H9 (cell line): ENCODE measurements at regions not wholly inside any gene's neighbourhood (a gene's known extent, or its start where the extent isn't known, plus 50 kb on each side); places are given as distances from the start of the nearest gene placed in this dataset.

Source experiments
- DNase-seq: peaks from one replicate; pipeline ENCODE4 v3.0.0-alpha.2; 2017
- H2AFZ ChIP-seq: one replicate; pipeline ENCODE4 v1.6.1; 2013; ENCODE audit warnings: mild to moderate bottlenecking, low read length, control low read depth, moderate library complexity
- H2AK5ac ChIP-seq: 2 replicates; pipeline ENCODE4 v1.6.1; 2013; ENCODE audit warnings: low read length, control low read depth, mixed read lengths; ENCODE audit not compliant: insufficient read length
- H2BK120ac ChIP-seq: one replicate; pipeline ENCODE4 v1.6.1; 2013; ENCODE audit warnings: low read depth, mild to moderate bottlenecking, low read length, control low read depth, inconsistent platforms; ENCODE audit not compliant: poor library complexity, severe bottlenecking
- H2BK12ac ChIP-seq: 2 replicates; pipeline ENCODE4 v1.6.1; 2013; ENCODE audit warnings: low read length, control low read depth, mixed read lengths, low read depth; ENCODE audit not compliant: insufficient read length
- H2BK15ac ChIP-seq: 2 replicates; pipeline ENCODE4 v1.6.1; 2013; ENCODE audit warnings: low read depth, low read length, control low read depth
- H2BK20ac ChIP-seq: one replicate; pipeline ENCODE4 v1.6.1; 2013; ENCODE audit warnings: low read depth, mild to moderate bottlenecking, low read length, control low read depth, inconsistent platforms; ENCODE audit not compliant: poor library complexity, severe bottlenecking
- H2BK5ac ChIP-seq: 2 replicates; pipeline ENCODE4 v1.6.1; 2013; ENCODE audit warnings: low read length, control low read depth, mixed read lengths; ENCODE audit not compliant: insufficient read length
- H3K14ac ChIP-seq: 2 replicates; pipeline ENCODE4 v1.6.1; 2013; ENCODE audit warnings: low read length, control low read depth; ENCODE audit not compliant: insufficient read depth
- H3K18ac ChIP-seq: 2 replicates; pipeline ENCODE4 v1.6.1; 2013; ENCODE audit warnings: low read depth, mild to moderate bottlenecking, mixed read lengths, low read length, control low read depth; ENCODE audit not compliant: insufficient read length
- H3K23ac ChIP-seq: 2 replicates; pipeline ENCODE4 v1.6.1; 2013; ENCODE audit warnings: low read length, control low read depth, mixed read lengths, low read depth; ENCODE audit not compliant: insufficient read length
- H3K23me2 ChIP-seq: 2 replicates; pipeline ENCODE4 v1.6.1; 2013; ENCODE audit warnings: low read depth, mild to moderate bottlenecking, mixed read lengths, low read length, control low read depth; ENCODE audit not compliant: insufficient read length, poor library complexity, severe bottlenecking
- H3K27ac ChIP-seq: 2 replicates; pipeline ENCODE4 v1.5.1; 2013; ENCODE audit warnings: low read length, control low read depth, mixed read lengths, low read depth; ENCODE audit not compliant: insufficient read length
- H3K27me3 ChIP-seq: 2 replicates; pipeline ENCODE4 v1.6.1; 2013; ENCODE audit warnings: low read length, control low read depth, inconsistent platforms; ENCODE audit not compliant: insufficient read depth
- H3K4ac ChIP-seq: 2 replicates; pipeline ENCODE4 v1.6.1; 2013; ENCODE audit warnings: low read depth, mild to moderate bottlenecking, control low read depth, inconsistent platforms, low read length, moderate library complexity
- H3K4me1 ChIP-seq: 2 replicates; pipeline ENCODE4 v1.6.1; 2013; ENCODE audit warnings: low read length, control low read depth, inconsistent platforms; ENCODE audit not compliant: insufficient read depth
- H3K4me2 ChIP-seq: 2 replicates; pipeline ENCODE4 v1.6.1; 2013; ENCODE audit warnings: low read length, control low read depth, mixed read lengths; ENCODE audit not compliant: insufficient read length, insufficient read depth
- H3K56ac ChIP-seq: 2 replicates; pipeline ENCODE4 v1.6.1; 2013; ENCODE audit warnings: low read depth, mild to moderate bottlenecking, mixed read lengths, low read length, control low read depth; ENCODE audit not compliant: insufficient read length
- H3K79me1 ChIP-seq: 2 replicates; pipeline ENCODE4 v1.6.1; 2013; ENCODE audit warnings: low read depth, mild to moderate bottlenecking, moderate library complexity, low read length, control low read depth, inconsistent platforms; ENCODE audit not compliant: insufficient read depth, poor library complexity, severe bottlenecking
- H3K79me2 ChIP-seq: 2 replicates; pipeline ENCODE4 v1.6.1; 2013; ENCODE audit warnings: low read length, control low read depth, inconsistent platforms; ENCODE audit not compliant: insufficient read depth
- H3K9ac ChIP-seq: 2 replicates; pipeline ENCODE4 v1.6.1; 2013; ENCODE audit warnings: low read length, control low read depth, mixed read lengths; ENCODE audit not compliant: insufficient read length; ENCODE audit errors: extremely low read depth
- H3K9me3 ChIP-seq: one replicate; pipeline ENCODE4 v1.6.1; 2013; ENCODE audit warnings: low read depth, low read length, inconsistent platforms; ENCODE audit not compliant: control insufficient read depth
- H3T11ph ChIP-seq: one replicate; pipeline ENCODE4 v1.6.1; 2013; ENCODE audit warnings: mild to moderate bottlenecking, low read length, control low read depth, inconsistent platforms
- H4K20me1 ChIP-seq: one replicate; pipeline ENCODE4 v1.6.1; 2013; ENCODE audit not compliant: control insufficient read depth, insufficient read length, insufficient read depth
- H4K5ac ChIP-seq: 2 replicates; pipeline ENCODE4 v1.6.1; 2013; ENCODE audit warnings: low read depth, mild to moderate bottlenecking, mixed read lengths, low read length, control low read depth; ENCODE audit not compliant: insufficient read length
- H4K8ac ChIP-seq: replicated peaks from 2 replicates; pipeline ENCODE4 v1.6.1; 2013; ENCODE audit warnings: low read length, control low read depth, mixed read lengths, low read depth; ENCODE audit not compliant: insufficient read length
- H4K91ac ChIP-seq: 2 replicates; pipeline ENCODE4 v1.6.1; 2013; ENCODE audit warnings: low read depth, mild to moderate bottlenecking, moderate library complexity, mixed read lengths, low read length, control low read depth; ENCODE audit not compliant: insufficient read length
- H3K27ac Mint-ChIP-seq, 3 experiments: 2 replicates in 2 of 3; 3 replicates in 1 of 3; pipeline ENCODE4 v1.8.0; 2020 to 2021; ENCODE audit warnings: mixed read lengths in 3 of 3, mild to moderate bottlenecking in 1 of 3, moderate library complexity in 1 of 3
- H3K27me3 Mint-ChIP-seq: 2 replicates; pipeline ENCODE4 v1.8.0; 2021; ENCODE audit warnings: low read depth, mild to moderate bottlenecking, moderate library complexity, mixed read lengths
- H3K36me3 Mint-ChIP-seq, 3 experiments: 2 replicates in 2 of 3; 3 replicates in 1 of 3; pipeline ENCODE4 v1.8.0; 2020 to 2021; ENCODE audit warnings: low read depth in 3 of 3, mixed read lengths in 3 of 3; ENCODE audit not compliant: insufficient read depth in 1 of 3
- H3K4me1 Mint-ChIP-seq, 2 experiments: 2 replicates each; pipeline ENCODE4 v1.8.0; 2020; ENCODE audit warnings: mixed read lengths in 2 of 2
- H3K4me3 Mint-ChIP-seq, 2 experiments: 2 replicates in 1 of 2; 3 replicates in 1 of 2; pipeline ENCODE4 v1.8.0; 2020 to 2021; ENCODE audit warnings: mild to moderate bottlenecking in 2 of 2, mixed read lengths in 2 of 2, moderate library complexity in 1 of 2
- H3K9me3 Mint-ChIP-seq, 2 experiments: 2 replicates in 1 of 2; 3 replicates in 1 of 2; pipeline ENCODE4 v1.8.0; 2020; ENCODE audit warnings: mild to moderate bottlenecking in 2 of 2, mixed read lengths in 2 of 2, moderate library complexity in 1 of 2
- WGBS: extraction: QIAGEN DNeasy Blood & Tissue Kit; methylation state at CpG from one replicate; pipeline ENCODE4 v1.1.7; 2013; ENCODE audit warnings: missing lambda C conversion rate, low lambda C conversion rate, mixed read lengths; ENCODE audit not compliant: insufficient read length; ENCODE audit errors: extremely low coverage; 5-methylcytosine and 5-hydroxymethylcytosine counted together
- TF ChIP-seq, protein P1 (sequence below): fragments of 200-600 bp; sonication (generic); conservative IDR thresholded peaks from 3 replicates; pipeline ENCODE4 v1.8.0; 2021; ENCODE audit warnings: antibody characterized with exemption, mild to moderate bottlenecking

DNA sequence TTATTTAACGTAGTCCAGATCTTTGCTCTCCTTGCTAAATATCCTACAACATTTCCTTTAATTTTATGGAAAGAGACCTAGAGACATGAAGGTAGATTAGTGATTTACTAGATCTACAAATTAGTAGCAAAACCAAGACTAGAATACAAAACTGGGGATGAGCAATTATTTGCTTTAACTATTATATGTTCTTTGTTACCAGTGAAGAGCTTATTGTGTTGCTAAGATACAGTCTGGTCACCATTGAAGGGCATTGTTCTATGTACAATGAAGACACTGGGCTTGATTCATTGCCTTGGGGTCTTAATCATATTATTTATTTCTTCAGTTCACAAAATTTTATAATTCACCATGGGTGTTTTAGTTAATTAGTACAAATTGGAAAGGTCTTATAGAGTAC lies 88.3 kb downstream of the S1PR1 start:
- H3K23me2 ChIP-seq = no peaks in the 10 kb centered on the region
- H3K4me1 ChIP-seq = no peaks in the 10 kb centered on the region; the same call in 1 of the 2 replicates
- no peak overlapping the region for H2BK12ac ChIP-seq
- H3K4me2 ChIP-seq = no peak overlapping the region
- H2BK120ac ChIP-seq = no peak overlapping the region
- no peak overlapping the region for H2BK20ac ChIP-seq
- H3K27me3 ChIP-seq = no peaks in the 10 kb centered on the region
- H3K79me1 ChIP-seq = no peaks in the 10 kb centered on the region
- no peak overlapping the region for H2AK5ac ChIP-seq
- WGBS = no CpG with 5 or more reads among the region's 1 CpG
- no peak overlapping the region for H4K91ac ChIP-seq
- no peak overlapping the region for H2BK5ac ChIP-seq
- H2BK15ac ChIP-seq = no peak overlapping the region
- no peaks in the 10 kb centered on the region for H3K36me3 Mint-ChIP-seq
- H3K79me2 ChIP-seq = no peaks in the 10 kb centered on the region
- H3K14ac ChIP-seq = no peak overlapping the region
- no peak overlapping the region for H3K27ac ChIP-seq
- H3K23ac ChIP-seq = no peak overlapping the region
- no peaks in the 10 kb centered on the region for H3K27me3 Mint-ChIP-seq
- no peaks in the 10 kb centered on the region for H3K9me3 Mint-ChIP-seq
- 0 out of 7 replicates have a peak overlapping the region, but pooled peaks of 1 of the 3 experiments have one; percentile 14 for H3K27ac Mint-ChIP-seq
- peaks cover 8 to 10% of the 10 kb centered on the region in 2 experiments; a peak in 3 of 4 replicates for H3K4me1 Mint-ChIP-seq
- H3T11ph ChIP-seq = no peak overlapping the region
- no peaks in the 10 kb centered on the region for H4K20me1 ChIP-seq
- no peak overlapping the region for H4K5ac ChIP-seq
- H3K18ac ChIP-seq = no peak overlapping the region
- DNase-seq = no peak
- no peaks in the 10 kb centered on the region for H3K9me3 ChIP-seq
- no peak overlapping the region for H3K9ac ChIP-seq
- TF ChIP-seq, protein P1, sequence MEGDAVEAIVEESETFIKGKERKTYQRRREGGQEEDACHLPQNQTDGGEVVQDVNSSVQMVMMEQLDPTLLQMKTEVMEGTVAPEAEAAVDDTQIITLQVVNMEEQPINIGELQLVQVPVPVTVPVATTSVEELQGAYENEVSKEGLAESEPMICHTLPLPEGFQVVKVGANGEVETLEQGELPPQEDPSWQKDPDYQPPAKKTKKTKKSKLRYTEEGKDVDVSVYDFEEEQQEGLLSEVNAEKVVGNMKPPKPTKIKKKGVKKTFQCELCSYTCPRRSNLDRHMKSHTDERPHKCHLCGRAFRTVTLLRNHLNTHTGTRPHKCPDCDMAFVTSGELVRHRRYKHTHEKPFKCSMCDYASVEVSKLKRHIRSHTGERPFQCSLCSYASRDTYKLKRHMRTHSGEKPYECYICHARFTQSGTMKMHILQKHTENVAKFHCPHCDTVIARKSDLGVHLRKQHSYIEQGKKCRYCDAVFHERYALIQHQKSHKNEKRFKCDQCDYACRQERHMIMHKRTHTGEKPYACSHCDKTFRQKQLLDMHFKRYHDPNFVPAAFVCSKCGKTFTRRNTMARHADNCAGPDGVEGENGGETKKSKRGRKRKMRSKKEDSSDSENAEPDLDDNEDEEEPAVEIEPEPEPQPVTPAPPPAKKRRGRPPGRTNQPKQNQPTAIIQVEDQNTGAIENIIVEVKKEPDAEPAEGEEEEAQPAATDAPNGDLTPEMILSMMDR = no peak
- H3K56ac ChIP-seq = no peak overlapping the region
- no peak overlapping the region for H3K4me3 Mint-ChIP-seq
- no peak overlapping the region for H4K8ac ChIP-seq
- H2AFZ ChIP-seq = no peak overlapping the region
- no peak overlapping the region for H3K4ac ChIP-seq
